ENCODE measurements at regions not wholly inside any gene's neighbourhood (a gene's known extent, or its start where the extent isn't known, plus 50 kb on each side); places are given as distances from the start of the nearest gene placed in this dataset.
A peak's percentile ranks its signal among the peaks of the same experiment; 100 is the strongest.

DNA sequence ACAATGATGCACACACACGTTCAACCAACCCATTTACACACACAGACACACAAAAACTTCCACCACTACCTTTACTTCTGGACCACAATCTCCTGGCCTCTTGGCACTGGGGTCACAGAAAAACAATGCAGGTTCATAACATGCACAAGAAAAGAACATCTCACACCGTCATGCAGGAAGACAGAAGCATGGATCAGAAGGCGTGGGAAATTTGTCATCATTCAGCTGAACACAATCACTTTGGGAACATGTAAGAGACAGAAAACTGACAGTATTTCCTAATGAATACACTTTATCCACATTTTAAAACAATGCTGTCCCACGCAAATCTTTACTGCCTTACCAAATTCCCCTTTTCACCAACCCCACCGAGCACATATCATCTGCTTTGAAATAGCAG lies 501.9 kb upstream of the KLHL29 start:
- no peak for DNase-seq (ENCODE audit: low spot score)

DNA sequence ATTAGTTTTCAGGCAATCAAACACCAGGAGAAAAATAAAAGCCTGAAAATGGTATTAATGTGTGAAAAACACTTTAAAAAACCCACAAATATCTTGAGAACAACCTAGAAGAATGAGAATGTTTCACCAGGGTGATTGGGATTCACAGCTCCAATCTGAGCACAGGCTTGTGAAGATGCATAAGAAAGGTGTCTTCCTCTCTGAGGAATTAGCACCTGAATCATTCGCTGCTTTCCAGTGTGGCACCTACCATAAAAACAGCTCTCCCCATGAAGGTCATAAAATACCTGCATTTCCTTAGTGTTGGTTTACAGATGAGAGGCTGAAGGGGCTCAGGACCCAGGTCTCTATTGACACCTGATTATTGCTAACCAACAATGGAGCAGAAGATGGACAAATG lies 499.7 kb upstream of the KLHL29 start:
- DNase-seq (ENCODE audit: low spot score): no peak

DNA sequence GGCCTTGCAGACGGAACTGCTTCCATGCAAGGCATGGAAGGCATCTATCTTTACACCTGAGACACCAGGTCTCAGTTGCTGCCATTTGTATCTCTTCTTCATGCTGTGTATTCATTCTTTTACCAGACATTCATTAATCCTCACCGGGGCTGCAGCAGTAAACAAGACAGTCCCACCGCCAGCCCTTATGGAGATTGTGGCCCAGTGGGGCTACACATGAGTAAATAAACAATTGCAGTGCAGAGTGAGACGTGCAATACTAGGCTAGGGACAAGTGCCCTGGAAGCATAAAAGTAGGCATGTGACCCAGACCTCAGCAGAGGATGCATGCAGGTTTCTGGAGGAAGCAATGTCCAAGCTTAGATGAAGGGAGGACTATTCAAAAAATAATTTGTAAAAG lies 497.6 kb upstream of the KLHL29 start:
- DNase-seq (ENCODE audit: low spot score): no peak

DNA sequence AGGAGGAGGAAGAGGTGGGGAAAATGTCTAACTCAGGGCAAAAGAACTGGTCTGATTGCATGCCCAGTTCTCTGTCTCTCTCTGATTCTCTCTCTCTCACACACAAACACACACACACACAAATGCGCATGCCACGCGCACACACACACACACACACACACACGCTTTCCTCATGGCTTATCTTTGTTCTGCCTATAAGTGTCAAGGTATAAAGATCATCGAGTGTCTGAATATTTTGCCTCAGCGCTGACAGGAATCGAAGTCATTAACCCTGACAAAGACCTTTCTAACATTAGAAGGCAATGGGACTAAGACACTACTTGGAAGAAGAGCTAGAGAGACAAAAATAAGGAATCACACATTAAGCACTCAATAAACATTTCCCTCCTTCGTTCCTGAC lies 497.1 kb upstream of the KLHL29 start:
- DNase-seq (ENCODE audit: low spot score): no peak

DNA sequence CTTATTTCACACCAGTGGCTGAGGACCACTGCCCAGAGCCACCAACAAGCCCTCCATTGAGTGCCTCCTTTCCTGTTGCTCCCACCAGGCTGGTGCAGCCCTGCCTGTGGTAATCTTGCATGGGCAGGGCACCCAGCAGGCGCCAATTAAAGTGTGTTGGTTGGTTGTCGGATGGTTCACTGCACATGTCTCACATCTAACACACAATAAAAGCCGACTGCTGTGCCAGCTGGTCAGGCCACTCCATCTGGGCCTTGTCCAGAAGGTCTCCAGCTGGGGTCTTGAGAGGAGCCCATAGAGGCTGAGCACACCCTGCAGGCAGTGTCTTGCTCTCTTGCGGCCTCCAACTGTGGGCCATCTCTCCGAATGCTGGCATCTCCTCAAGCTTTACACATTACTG lies 494.8 kb upstream of the KLHL29 start:
- DNase-seq (ENCODE audit: low spot score): no peak

DNA sequence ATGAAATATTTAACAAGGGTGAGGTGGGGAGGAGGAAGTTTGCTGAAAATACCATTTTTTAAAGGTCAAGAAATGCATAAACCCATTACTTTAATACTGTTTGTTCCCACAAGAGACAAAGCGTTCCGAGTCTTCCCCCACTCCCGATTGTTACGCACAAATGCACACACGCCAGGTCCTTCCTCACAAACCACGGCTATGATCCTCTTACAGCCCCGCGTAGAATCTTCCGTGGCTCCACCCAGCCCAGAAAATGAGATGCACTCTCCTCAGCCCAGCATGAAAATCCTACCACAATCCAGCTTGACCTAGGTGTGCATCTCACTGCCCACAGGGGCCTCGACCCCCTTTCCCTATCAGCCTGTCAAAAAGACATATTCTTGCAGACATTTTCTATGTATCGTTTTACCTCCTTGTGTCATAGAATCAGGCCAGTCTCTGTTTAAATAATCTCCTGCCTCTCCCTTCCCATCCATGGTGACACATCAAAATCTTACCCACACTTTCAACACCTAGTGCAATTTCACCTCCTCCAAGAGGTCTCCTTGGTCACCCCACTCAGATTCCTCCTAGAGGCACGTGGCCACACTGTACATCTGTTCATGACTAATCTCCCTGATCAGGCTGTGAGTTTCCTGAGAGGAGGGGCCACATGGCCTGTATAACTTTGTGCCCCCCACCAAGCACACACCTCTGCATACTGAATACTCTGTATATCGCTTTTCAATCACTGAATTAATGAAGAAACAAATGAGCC lies 491.0 kb upstream of the KLHL29 start:
- DNase-seq (ENCODE audit: low spot score): no peak

DNA sequence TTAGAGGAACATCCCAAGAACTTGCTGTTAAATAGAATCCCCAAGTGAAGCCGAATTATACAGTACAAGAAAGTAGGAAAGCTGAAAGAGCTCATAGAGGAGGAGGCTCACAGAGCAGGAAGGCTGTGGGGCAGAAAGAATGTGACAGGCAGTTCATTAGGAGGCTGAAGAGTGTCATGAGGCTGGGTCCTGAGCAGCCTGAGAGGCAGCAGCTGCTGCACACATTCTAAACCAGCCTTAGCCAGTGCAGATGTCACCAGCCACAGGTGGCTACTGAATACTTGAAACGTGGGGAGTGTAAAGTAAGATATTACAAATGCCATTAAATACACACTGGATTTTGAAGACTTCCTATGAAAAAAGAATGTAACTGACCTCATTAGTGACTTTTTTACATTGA lies 490.2 kb upstream of the KLHL29 start:
- DNase-seq (ENCODE audit: low spot score): no peak

DNA sequence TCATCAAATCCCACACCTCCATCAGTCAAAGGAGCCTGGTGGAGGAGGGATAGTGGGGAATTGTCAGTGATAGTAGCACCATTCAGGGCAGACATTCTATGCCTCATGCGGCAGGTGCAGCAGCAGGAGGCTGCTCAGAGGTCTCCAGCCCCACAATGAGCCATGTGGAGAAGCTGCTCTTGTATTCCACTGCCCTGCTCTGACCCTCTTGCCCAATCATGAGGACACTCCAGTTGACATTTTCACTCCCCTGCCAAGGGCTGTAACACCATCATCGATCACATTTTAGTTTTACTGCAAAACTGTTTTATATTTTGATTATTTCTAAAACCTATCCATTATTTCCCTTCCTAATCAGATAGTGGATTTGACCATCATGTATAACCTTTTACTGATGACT lies 487.6 kb upstream of the KLHL29 start:
- no peak for DNase-seq (ENCODE audit: low spot score)

DNA sequence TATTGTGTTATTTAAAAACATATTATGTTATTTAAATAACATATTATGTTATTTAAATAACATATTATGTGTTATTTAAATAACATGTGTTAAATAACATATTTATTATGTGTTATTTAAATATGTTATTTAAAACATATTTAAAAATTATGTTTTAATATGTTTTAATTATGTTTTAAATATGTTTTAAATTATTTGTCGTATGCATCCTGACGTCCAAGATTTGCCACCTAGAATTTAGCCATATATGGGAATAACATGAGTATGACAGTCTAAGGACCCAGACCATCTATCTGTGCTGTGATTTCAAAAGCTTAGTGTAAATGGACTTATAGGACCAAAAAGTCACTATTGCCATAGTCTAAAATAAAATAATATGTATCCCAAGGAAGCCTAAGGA lies 484.3 kb upstream of the KLHL29 start:
- no peak for DNase-seq (ENCODE audit: low spot score)

DNA sequence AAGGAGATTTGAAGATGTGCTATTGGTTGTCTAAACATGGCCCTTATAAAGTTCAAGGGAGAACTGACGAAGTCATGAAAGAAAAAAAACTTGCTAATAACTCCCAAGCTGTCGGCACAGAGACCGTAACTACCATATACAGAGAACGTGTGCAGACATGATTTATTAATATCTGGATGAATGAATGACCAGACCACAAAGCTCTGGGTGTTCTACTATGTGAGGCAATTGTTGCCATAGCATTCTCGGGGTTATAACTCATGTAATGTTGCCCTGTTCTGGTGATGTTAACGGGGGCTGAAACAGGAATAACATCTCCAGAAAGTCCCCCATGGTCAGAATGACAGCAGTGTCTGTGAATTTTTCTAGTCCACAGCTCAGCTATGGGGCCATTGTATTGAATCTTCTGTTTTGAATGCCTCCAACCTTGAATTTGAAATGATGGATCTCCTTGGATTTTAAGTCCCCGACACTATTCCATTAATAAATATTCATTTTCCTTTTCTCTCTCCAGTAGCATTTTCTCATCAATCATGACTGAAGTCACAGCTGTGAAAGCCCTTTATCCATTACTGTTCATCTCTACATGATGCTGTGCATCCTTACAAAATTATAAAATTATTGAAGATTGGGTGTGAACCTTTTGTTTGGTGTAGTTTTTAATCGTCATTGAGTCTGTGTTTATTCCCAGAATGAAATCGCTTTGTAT lies 483.4 kb upstream of the KLHL29 start:
- DNase-seq (ENCODE audit: low spot score): no peak

DNA sequence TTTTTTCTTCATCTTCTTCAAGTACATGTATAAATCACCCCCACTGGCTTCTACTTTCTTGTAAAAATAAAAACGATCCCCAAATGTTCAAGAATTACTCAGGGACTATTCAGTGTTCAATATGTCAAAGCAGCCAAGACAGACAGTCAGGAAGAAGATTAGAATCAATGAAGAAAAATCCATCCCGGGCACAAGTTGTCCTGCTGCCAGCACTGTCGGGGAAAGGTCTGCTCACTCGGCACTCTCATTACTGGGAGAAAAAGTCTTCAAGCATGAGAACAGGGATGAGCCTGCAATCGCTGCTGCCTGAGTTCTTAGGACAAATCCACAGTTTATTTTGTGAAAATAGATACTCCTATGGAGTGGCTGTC lies 482.8 kb upstream of the KLHL29 start:
- DNase-seq (ENCODE audit: low spot score): no peak

DNA sequence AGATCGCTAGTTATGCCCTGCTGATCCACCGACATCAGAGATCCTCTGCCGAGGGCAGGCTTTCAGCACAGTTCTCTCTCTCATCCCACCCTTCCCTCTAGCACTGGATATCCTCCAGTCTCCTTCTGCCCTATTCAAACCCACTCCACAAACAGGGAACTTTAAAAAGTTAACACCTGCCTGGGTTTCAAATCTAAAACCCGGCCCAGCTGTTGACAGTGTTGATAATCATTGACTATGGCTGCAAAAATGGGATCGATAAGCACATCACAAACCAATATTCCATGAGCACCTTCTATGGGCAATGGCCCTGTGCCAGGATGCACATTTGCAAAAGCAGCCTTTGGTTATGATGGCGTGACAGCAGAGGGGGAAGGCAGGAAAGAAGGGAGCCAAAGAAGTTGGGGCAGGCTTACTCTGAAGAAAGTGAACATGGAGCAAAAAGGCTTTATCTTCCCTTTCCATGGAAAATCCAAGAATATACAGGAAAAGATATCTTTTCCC lies 482.3 kb upstream of the KLHL29 start:
- DNase-seq (ENCODE audit: low spot score): no peak

DNA sequence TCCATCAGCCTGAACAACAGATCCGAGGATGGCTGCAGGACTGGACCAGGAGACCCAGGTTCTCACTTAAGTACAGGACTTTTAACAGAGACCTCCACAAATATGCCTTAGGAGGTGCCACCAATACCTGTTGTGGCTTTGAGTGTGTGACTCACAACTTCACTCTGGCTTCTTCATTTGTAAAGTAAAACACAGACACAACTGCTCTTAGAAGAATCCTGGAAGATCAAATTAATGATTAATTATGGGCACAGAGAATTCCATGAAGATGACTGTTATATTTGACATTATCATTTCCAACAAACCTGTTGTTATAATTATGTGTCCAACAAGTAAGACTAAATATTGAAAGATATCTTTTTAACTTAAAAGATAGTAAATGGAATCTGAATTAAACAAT lies 481.4 kb upstream of the KLHL29 start:
- DNase-seq (ENCODE audit: low spot score): no peak

DNA sequence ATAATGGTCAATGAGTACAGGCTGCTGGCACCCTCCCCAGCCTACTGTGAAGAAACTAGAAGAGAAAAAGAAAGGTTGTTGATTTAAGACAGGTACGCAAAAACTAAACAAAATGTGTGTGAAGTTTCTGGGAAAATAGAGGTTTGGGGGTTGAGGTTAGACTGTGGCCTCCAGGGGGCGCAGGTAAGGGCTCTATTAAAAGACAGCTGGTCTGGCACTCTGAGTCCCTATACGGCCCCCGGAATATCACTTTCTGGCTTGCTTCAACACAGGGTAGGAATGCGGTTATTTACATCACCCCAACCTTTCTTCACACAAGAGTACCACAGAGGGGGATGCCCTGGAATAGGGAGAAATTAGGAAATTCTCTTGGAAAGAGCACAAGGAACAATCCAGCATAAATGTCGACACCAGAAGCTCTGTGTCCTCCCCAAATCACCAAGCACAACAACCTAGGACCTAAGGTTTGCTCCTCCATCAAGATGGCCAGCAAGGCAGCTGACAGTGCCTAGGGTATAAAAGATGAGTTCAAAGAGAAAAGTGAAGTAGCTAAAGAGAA lies 480.8 kb upstream of the KLHL29 start:
- DNase-seq (ENCODE audit: low spot score): peak; percentile 15

DNA sequence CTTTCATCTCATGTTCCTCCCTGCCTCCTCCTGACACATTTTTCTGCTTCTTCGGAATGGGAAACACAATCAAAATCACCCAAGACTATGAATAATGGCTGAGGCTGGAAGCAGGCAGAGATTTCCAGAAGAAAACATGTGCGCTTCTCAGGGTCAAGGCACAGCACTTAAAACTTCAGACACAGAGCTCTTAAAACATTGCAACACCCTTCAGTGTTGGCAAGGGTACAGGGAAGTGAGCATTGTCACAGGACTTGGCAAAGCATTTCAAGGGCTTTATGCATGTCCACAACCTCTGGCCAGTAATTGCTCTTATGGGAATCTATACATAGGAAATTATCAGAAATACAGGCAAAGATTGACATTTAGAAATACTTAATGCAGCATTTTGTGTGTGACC lies 477.6 kb upstream of the KLHL29 start:
- no peak for DNase-seq (ENCODE audit: low spot score)

DNA sequence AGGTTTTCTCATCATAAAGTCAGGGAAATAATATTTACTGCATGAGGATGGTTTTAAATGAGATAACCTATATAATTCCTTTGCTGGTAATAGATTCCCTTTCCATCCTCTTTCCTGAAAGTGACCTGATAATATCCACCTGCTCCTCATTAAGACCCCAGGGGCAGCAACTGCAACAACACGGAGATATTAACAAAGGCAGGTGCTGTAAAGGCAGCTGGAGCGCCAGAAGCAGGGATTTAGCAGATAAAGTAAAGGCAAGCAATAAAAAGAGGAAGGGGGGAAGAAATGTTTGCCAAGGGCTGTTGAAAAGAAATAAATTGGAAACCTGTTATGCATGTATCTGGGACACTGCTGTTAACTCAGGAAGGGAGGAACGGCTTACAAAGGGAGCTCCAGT lies 472.6 kb upstream of the KLHL29 start:
- peak; percentile 43 for DNase-seq (ENCODE audit: low spot score)

DNA sequence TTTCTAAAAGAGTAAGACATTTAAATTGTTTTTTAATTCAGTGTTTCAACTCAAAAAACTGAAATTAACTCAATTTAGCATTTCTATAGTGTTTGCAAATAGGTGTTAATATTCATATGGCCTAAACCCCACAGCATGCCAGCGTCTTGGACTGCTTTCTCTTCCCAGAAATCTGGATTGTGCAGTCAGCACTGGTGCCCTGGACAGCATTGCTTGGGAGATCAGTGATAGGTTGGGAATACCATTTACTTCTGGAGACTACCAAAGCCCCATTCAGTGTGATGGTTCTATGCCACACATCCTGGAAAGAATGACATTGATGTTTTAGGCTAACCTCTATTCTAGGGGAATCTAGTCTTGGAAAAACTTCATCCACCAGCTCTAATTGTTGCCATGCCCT lies 455.0 kb upstream of the KLHL29 start:
- no peak for DNase-seq (ENCODE audit: low spot score)

DNA sequence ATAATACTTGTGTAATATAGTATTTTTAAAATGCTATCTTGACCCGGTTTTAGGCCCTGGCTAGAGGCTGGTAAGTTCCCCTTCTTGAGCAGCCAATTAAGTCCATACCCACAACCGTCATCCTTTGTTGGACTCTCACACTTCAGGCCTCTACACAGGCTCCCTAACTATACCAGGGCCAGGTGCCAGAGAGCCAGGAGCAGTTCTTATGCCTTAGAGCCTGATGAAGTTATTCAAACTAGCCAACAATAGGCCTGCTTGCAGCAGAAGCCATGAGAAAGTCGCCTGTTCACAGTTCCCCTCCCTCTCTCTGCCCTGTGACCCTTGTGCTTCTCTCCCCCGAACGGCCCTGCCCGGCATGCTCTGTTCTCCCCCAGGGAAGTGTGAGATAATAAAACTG lies 454.2 kb upstream of the KLHL29 start:
- DNase-seq (ENCODE audit: low spot score): no peak

DNA sequence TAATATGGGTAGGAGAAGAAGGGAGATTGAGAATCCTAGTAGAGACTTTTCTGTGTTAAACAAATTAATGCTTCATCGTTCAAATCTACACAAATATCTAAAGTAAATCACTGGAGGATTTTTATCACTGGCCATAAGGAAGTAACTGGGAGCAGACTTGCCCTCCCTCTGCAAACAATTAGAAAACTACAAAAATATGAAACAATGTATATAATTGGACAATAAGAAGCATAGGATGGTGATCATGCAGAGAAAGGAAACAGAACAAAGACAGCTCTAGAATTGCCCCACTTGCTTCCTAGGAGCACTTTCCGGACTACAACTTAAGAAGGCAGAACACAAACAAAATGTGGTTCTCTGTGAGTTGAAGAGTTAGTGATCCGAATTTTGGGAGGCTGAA lies 452.7 kb upstream of the KLHL29 start:
- no peak for DNase-seq (ENCODE audit: low spot score)

DNA sequence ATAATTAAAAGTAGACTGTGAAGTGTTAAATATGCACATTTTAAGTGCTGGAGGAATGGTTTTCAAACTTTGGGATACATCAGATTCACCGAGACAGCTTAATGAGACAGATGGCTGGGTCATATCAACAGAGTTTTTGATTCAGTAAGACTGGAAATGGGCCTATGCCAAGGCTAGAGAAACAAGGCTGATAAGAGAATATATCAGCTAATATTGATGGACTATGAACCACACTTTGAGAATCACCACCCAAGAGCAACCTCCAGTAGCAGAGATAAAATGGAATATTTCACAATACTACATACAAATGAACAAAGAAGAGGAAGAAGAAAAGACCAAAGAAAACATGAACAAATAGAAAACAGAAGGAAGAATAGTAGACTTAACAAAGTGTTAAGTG lies 450.2 kb upstream of the KLHL29 start:
- no peak for DNase-seq (ENCODE audit: low spot score)

DNA sequence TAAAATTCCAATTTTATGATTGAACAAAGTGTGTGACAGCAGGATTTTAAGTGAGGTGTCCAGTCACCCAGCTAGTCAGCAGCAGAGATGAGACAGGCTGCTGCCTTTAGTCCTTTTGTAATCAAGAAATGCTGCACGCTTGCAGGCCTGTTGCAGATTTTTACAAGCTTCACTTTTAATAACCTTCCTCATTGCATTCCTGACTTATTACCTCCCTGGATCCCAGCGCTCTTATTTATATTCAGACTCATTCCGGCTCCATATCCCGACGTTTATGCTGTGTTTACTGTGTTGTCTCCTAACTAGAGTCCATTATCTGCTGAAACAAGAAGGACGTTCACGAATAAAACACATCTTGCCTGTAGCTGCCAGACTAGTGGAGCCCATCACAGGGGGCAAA lies 442.5 kb upstream of the KLHL29 start:
- DNase-seq (ENCODE audit: low spot score): no peak

DNA sequence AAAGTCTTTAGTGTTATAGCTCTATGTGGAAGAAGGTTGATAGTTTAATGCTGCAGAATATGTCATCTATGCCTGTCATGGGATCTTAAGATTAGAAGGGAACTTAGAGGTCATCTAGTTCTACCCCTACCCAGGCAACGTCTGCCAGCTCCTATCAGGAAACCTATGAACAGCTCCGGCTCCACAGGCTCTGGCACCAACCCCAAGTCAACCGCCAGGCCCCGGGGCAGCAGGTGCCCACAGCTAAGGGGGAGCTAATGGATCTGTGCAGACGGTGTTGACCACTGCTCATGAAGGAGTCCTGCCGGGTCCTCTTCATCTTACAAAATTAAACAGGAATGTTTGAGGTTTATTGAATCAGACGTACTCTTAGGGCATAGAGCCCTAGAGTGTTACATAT lies 440.8 kb upstream of the KLHL29 start:
- DNase-seq (ENCODE audit: low spot score): no peak

DNA sequence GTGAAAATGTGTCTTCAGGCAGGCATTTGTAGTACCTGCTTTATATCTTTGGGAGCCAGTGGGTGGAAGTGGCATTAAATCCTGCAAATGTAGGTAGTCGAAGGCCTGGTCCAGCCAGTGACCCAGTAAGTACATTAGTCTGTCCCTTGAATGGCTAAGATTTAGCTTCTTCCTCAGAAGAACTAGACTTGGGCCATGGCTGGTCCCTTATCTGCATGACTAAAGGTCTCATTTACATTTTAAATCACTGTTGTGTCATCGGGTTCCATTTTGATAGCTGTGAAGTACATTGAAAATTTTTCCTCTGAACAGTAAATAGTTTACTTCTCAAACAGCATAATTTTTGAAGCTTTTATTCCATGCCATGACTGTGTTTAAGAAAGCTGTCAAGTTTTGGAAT lies 438.4 kb upstream of the KLHL29 start:
- DNase-seq (ENCODE audit: low spot score): no peak
